VCaP (cell line): ENCODE measurements at regions not wholly inside any gene's neighbourhood (a gene's known extent, or its start where the extent isn't known, plus 50 kb on each side); places are given as distances from the start of the nearest gene placed in this dataset.

ENCODE experiments used
- H3K27ac ChIP-seq: fragments of 450-650 bp; 2 replicates; pipeline ENCODE4 v1.5.1; 2017
- TF ChIP-seq, protein P1 (sequence below): fragments of 450-650 bp; conservative IDR thresholded peaks from 2 replicates; pipeline ENCODE4 v1.5.1; 2017; ENCODE audit warnings: mild to moderate bottlenecking, moderate library complexity

DNA sequence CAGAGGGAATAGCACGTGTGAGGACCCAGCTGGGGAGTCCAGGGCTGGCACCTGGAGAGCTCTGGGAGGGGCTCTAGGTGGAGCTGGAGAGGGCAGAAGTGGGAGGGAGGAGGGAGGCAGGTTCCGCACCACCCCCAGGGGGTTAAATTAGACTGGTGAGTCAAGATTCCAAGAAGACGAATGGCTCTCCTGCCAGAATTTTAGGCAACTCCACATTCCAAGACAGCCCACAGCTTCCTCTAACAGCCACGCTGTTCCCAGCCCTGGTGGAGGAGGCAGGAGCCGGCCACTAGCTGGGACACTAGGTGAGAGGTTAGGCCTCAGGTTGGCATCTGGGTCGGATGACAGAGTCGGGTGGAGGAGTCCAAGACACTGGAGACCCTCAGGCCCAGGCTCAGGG is 60.2 kb downstream of the TFAP2C start:
- no peak overlapping the region for H3K27ac ChIP-seq

DNA sequence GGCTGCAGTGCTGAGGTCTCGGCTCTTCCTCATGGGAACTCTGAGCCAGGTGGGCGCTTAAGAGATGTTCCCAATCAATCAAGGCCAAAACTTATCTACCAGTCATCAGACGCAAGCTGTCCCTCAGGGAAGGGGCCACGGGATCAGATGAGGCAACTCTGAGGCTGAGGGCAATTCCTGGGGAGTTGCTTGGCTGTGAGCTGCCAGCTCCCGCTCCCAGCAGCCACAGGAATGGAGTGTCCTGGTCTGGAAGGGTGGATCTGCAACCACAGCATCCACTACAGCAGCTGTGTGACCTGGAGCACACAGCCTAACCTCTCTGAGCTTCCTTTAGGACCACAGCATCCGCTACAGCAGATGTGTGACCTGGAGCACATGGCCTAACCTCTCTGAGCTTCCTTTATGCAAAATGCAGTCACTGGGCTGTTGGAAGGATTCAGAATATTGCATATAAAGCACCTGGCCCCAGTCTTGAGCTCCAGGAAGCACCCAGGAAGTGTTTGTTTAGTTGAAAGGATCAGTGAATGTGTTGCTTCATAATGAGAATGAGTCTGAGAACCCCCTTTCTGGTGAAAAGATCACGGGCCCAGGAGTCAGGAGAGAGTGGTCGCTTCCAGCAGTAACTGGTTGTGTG is 60.9 kb downstream of the TFAP2C start:
- TF ChIP-seq, protein P1, sequence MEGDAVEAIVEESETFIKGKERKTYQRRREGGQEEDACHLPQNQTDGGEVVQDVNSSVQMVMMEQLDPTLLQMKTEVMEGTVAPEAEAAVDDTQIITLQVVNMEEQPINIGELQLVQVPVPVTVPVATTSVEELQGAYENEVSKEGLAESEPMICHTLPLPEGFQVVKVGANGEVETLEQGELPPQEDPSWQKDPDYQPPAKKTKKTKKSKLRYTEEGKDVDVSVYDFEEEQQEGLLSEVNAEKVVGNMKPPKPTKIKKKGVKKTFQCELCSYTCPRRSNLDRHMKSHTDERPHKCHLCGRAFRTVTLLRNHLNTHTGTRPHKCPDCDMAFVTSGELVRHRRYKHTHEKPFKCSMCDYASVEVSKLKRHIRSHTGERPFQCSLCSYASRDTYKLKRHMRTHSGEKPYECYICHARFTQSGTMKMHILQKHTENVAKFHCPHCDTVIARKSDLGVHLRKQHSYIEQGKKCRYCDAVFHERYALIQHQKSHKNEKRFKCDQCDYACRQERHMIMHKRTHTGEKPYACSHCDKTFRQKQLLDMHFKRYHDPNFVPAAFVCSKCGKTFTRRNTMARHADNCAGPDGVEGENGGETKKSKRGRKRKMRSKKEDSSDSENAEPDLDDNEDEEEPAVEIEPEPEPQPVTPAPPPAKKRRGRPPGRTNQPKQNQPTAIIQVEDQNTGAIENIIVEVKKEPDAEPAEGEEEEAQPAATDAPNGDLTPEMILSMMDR: no peak
- H3K27ac ChIP-seq: no peak overlapping the region

More for the DNA sequence above, 60.2 kb downstream of the TFAP2C start:
- TF ChIP-seq, protein P1: no peak

DNA sequence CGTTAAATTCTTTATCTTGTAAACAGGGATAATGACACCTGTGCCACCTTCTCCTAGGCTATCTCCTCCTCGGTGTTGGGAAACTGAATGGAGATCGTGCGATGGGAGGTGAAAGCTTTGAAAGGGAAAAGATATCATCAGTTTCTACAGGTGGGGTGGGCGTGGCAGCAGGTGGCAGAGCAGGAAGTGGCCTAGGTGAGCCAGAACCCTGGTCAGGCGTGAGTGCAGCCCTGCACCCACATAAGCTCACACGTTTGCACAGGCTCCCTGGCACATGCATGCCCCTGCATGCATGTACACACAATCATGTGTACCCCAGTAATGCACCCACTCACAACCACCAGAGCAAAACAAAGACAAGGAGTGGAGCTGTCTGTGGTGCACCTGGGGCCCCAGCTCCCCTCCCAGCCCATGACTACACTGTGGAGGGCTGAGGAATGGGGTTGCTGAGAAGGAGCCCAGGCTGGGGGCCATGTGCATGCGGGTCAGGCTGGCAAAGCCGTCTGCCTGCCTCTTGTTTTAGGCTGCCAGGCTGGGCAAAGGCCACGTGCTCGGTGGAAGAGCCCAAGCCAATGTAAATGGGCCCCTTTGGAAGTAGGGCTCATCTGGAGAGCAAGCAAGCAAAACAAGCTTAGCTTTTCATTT is 61.5 kb downstream of the TFAP2C start:
- TF ChIP-seq, protein P1: no peak
- H3K27ac ChIP-seq: no peak overlapping the region

DNA sequence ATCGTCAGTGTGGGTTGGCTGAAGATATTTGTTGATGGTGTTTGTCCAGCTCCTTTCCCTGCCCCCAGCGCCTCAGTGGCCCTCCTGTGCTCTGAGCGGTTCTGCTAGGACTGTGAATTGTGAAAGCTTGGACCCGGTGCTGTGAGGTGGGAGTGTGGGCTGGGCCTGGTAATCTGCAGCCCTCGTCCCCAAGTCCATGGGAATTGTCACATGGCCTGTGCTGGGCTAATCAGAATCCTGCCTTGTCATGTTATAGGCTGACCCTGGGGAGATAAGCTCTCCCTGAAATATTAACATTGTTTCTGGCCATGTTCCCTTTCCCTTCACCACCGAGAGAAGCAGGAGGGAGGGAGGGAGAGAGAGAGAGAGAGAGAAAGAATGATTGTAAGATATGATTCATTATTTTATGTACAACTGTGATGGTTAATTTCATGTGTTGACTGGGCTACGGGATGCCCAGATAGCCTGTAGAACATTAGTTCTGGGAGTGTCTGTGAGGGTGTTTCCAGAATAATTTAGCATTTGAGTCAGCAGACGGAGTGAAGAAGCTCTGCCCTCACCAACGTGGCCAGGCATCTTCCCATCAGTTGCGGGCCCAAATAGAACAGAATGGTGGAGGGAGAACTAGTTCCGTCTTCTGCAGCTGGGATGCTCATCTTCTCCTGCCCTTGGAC is 62.4 kb downstream of the TFAP2C start:
- TF ChIP-seq, protein P1: no peak
- no peak overlapping the region for H3K27ac ChIP-seq

DNA sequence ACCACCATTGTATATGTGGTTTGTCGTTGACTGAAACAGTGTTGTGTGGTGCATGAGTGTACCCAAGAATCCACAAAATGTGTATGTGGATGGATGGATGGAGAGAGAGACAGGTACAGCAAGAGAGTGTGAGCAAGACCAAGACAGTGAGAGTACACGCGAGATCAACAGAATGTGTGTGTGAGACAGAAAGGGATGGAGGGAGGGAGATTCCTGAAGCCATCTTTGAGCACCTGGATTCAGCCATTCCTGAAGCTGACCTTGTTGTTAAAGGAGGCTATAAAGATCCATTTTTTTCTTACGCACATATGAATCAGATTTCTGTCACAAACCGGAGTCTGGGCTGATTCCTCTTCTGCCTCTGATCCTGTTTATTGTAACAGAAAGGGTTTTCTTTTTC is 64.1 kb downstream of the TFAP2C start:
- TF ChIP-seq, protein P1: no peak
- no peak overlapping the region for H3K27ac ChIP-seq

DNA sequence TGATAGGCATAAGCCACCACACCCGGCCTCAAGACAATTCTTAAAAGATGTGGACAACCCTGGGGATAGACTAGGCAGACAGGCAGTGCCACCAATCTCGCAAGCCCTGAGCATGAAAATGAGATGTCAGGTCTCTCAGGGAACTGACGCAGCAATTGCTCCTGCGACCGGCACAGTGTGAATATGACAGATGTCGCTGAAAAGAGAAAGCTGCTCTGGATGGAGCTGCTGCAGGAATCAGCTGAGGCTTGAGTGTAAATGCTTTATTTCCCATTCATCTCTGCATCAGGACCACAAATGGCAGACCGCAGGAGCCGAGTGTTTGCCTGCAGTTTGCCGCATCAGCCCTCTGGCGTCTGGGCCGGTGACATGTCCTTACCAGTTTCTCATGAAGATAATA is 68.4 kb downstream of the TFAP2C start:
- TF ChIP-seq, protein P1: no peak

DNA sequence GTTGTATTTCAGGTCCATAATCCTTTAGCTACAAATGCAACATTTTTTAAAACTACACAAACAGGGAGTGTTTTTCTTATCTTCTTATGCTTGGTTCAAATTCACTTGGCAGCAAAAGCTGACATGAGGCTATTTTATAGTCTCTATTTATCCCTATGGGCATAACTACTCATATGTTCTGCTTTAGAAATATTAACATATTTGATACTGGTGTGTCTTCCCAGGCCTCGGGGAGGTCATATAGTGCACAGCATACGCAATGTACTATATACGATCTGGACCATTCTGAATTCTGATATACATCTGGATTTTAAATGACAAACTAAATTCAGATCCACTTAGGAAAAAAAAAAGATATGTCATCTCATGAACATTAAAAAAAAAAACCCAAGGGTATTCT is 69.2 kb downstream of the TFAP2C start:
- TF ChIP-seq, protein P1: no peak
- H3K27ac ChIP-seq: no peak overlapping the region

More for the DNA sequence above, 68.4 kb downstream of the TFAP2C start:
- no peak overlapping the region for H3K27ac ChIP-seq
